SHP77 (cell line): ENCODE measurements at regions not wholly inside any gene's neighbourhood (a gene's known extent, or its start where the extent isn't known, plus 50 kb on each side); places are given as distances from the start of the nearest gene placed in this dataset.

Experiments
- DNase-seq, 2 experiments: peaks; one replicate each; lab custom pipeline; 2025; lab: John Stamatoyannopoulos, UW

- DNase-seq: no peak
These were observed 152.9 kb downstream of the RPS24 start for GRCh38 chr10:78186572-78186971.

GRCh38 chr10:78187371-78187770 lies 153.7 kb downstream of the RPS24 start:
- no peak for DNase-seq

- no peak for DNase-seq
These were observed 154.8 kb downstream of the RPS24 start for GRCh38 chr10:78188446-78188845.

- DNase-seq: no peak
These were observed 156.6 kb downstream of the RPS24 start for GRCh38 chr10:78190051-78190825.

- DNase-seq: no peak
These were observed 157.6 kb downstream of the RPS24 start for GRCh38 chr10:78191301-78191700.

DNA sequence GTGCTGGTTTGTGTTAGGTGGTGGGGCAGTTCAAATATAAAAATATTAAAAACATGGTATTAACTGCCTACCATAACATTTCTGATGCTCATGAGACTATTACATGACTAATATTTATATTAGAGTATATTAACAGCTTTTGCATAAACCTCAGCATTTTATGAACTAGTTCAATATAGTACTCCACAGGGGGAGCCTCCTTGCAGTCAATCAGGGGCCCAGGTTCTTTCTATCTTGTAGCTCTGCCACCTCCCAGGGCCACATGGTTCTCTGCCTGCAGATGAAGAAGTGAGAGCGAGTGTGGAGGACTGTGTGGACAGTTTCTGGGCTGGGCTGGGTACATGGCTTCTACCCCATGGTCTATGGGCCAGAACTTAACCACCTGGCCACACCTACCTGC lies 159.5 kb downstream of the RPS24 start:
- DNase-seq: no peak

- no peak for DNase-seq
These were observed 160.4 kb downstream of the RPS24 start for GRCh38 chr10:78194050-78194449.

- DNase-seq: no peak
These were observed 161.1 kb downstream of the RPS24 start for GRCh38 chr10:78194539-78195402.

DNA sequence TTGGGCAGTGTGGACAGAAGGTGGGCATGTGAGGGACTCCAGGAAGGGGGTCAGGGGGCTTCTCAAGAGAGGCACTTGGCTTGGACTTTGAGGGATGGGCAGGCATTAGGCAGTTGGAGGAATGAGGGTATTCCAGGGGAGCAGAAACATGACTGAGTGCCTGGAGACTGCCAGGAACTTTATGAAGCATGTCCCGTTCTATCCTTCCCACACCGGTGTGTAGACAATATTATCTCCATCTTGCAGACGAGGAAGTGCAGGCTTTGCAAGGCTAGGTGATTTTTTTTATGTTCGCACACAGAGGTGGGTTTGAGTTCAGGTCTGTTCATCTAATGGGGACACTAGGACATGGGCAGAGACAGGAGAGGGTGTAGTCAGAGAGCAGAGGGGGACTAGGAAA lies 162.7 kb downstream of the RPS24 start:
- no peak for DNase-seq

GRCh38 chr10:78196964-78197363 lies 163.3 kb downstream of the RPS24 start:
- DNase-seq: no peak

DNA sequence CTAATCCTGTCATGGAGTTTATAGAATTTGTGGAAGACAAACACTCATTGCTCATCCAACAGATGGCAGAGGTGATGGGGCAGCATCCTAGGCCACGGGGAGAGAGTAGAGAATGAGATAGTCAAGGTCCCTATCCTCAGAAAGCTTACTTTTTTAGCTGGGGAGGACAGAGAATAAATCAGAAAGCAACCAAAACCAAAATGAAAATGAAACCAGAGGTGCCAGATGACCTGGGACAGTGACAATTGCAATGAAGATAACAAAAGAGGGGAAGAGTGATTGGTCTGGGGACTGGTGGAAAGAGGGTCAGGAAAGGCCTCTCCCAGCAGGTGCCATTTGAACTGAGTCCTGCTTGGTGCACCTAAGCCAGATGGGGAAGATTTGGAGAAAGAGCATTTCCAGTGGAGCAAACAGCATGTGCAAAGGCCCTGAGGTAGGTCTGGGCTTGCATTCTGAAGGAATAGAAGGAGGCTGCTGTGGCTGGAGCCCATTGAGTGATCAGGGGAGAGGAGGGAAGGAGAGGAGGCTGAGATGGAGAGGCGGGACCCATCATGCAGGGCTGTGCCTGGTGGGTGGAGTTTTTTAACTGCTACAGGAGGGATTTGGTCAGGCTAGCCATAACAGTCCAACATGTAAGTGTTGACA lies 164.1 kb downstream of the RPS24 start:
- no peak for DNase-seq

DNA sequence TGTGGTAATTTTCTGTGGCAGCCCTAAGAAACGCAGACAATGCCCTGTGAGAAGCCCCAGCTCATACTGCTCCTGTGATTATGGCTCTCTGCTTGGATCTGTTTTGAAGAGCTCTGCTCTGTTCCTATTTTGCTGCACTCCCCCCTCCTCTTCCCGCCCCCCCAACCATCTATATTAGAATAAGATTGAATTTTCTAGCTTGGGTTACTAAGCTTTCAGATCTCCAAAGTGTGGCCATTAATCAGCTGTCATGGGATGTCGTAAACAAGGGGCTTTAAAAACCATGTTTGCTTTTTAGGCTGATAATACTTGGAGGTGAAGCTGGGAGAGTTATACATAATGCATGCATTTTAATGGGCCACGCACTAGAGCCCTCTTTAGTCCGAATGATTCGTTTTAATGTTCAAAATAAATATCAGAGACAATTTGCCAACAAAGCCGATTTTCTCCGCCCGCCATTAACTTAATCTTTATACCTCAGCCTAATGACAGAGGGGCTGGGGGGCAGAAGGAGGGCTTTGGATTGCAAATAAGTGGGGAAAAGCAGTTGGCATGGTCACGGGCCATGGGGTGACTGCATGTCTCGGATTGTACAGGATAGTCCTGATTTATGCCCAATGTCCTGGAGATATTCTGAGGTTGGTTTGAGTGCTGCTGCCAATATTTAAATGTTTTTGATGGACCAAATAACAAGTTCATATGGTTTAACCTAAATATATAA lies 165.5 kb downstream of the RPS24 start:
- DNase-seq: no peak

DNA sequence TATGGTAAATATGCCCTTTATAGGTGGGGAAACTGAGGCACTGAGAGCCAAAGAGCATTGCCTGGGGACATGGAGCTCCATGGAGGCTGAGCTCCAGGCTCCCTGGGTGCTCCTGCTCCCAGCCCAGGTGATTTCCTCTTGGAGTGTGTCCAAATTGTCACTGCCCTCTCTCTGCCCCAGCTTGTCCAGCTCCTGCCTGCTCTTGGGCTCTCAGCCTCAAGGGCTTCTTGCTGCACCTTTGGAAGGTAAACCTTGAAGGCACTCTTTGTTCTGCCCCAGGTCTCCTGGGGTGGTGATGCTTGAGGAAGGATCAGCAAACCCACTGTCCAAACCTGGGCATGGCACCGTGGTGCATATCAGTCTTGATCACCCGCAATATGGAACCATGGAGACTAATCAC lies 166.1 kb downstream of the RPS24 start:
- DNase-seq: no peak

DNA sequence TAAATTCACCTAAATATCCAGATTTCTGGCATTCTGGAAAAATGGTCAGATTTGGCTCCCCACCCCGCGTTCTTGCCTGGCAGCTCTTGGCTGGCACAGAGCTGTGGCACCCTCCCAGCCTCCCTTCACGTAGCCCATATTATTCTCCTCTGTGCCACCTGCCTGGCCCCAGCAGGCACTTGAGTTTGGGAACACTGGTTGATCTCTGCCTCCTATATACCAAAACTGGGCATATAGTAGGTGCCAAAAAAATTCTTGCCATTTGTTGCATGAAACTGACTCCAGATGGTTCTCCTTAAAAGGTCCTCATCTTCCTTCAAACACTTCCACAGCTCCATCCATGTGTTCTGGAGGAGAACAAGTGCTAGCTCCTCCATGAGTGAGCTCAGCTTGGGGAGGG lies 167.0 kb downstream of the RPS24 start:
- DNase-seq: no peak

DNA sequence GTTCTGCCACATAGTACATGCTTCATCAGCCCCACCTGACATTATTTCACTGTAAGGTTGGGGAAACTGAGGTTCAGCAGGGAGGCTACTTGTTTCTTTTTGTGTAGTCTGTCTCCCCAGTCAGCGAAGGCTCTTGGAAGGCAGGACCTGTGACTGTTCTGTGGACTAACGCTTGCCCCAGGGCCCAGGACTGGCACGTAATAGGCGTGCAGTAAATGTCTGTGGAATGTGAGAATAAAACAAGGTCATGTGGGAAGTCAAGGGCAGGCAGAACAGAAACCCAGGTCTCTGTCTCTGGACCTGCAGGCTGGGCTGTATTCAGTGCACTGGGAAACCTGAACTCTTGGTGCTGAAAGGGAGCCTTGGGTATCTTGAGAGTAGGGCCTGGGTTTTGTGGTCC lies 168.7 kb downstream of the RPS24 start:
- DNase-seq: no peak

- no peak for DNase-seq
These were observed 170.5 kb downstream of the RPS24 start for GRCh38 chr10:78203915-78204818.

DNA sequence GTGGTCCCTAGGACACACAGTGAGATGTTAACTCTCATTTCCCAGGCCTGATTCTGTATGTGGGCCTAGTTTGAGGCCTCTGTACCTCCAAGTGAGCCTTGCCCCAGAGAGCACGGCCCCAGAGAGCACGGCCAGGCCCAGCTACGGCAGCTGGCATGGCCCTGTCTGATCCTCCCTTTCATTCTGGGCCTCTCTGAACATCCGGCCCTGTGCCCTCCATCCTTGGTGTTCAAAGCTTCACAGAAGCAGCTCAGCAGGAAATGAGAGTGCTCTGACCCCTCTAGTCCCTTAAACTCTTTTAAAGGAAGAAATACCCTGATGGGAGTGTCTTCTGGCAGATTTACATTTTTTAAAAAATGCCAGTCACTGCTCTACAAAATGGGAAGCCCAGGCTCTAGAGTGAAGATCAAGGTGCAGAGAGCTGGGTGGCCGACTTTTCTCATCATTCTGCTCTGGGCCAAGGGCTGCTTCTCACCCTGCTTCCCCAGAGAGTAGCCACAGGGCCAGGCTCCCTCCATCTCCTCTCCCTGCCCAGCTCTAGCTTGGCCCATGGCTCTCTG lies 171.9 kb downstream of the RPS24 start:
- no peak for DNase-seq

GRCh38 chr10:78207216-78207615 lies 173.6 kb downstream of the RPS24 start:
- no peak for DNase-seq

DNA sequence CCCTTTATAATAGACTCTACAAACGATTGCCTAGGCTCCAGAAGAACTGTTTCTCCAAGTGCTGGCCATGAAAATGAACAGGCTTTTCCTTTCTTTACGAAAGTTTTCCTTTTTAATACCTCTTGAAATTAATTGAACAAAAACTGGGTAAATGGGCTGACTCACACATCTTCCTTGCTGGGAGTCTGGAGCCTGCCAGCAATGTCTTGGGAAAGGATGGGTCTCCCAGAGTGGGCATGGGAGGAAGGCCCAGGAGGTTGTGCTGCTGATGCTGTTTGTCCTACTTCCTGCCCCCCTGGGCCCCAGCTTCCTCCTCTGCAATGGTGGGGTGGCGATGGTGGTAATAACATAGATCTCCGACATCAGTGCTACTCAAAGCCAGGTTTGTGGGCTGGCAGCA lies 174.1 kb downstream of the RPS24 start:
- no peak for DNase-seq

DNA sequence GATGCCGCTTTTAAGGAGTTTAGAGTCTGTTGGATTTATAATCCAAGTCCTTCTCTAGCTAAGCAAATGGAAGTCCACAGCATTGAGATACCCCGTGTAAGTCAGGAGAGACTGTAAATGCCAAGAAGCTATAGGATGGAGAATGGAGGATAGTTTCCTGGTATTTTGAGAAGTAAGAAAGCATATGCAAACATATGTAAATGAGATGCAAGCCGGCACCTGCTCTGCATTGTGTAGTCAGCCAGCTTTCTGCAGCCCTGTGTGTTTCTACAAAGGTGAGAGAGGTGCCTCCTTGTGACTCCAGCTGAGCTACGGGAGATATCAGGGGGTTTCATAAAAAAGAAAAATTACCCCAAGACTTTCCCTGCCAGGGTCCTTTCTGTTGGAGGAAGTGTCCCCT lies 176.3 kb downstream of the RPS24 start:
- no peak for DNase-seq

DNA sequence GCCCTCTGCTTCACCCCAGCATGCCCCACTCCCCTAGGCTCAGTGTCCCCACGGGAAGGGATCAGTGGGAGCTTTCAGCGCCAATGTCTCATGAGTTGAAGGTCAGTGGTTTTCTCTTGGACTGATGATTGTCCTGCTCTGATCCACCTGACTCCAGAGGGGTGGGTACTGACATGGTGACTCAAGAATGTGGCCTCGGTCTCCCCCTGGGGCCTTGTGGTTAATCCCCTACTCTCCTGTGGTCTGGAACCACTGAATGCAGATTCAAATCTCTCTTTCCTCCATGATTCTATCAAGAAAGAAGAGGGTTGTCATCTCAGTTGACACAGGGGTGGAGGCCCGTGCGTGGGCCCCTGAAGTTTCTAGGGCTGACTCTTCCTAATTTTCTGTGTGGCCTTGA lies 176.9 kb downstream of the RPS24 start:
- no peak for DNase-seq
